B cell (primary cell): ENCODE measurements at regions not wholly inside any gene's neighbourhood (a gene's known extent, or its start where the extent isn't known, plus 50 kb on each side); places are given as distances from the start of the nearest gene placed in this dataset.
"Not testable (repeated sequence)": the region's sequence is repeated elsewhere in the genome, so short reads cannot be mapped to it uniquely, and the experiment has no call there.

Source experiments
- ATAC-seq: fragments of 200-7000 bp; cut with Tn5 transposase; one replicate; pipeline ENCODE4 v1.10.0; 2021; ENCODE audit warnings: low read depth, mild to moderate bottlenecking, moderate number of reproducible peaks, moderate library complexity
- CTCF ChIA-PET: fragments of 350-600 bp; sonication (Branson Sonifier 250); formaldehyde crosslinking; loops from one replicate; lab custom pipeline; 2021; ENCODE audit warnings: antibody characterized with exemption, inconsistent platforms; lab: Charles Lee
- POLR2A ChIA-PET: fragments of 350-600 bp; sonication (Branson Sonifier 250); formaldehyde crosslinking; loops from one replicate; lab custom pipeline; 2021; ENCODE audit warnings: antibody characterized with exemption; lab: Charles Lee
- DNase-seq: peaks from one replicate; pipeline ENCODE4 v3.0.0; 2013
- H2AFZ ChIP-seq: 2 replicates; pipeline ENCODE4 v1.6.1; 2012; ENCODE audit warnings: mild to moderate bottlenecking, low read depth, low read length; ENCODE audit not compliant: insufficient read depth, poor library complexity, severe bottlenecking
- H3K27ac ChIP-seq, 2 donors: 1 replicate in 1 of 2; 2 replicates in 1 of 2; pipeline ENCODE4 v1.5.1; 2012 to 2013; ENCODE audit warnings: low read length in 2 of 2, mild to moderate bottlenecking in 2 of 2, moderate library complexity in 1 of 2
- H3K27me3 ChIP-seq, 4 experiments: fragments of 200-600 bp in 1 of 4; sonication (generic) in 1 of 4; replicated peaks in 1 of 4; 1 replicate in 2 of 4; 2 replicates in 2 of 4; pipeline versions ENCODE4 v1.6.1 to v1.7.0; 2013 to 2016; ENCODE audit warnings: low read length in 3 of 4, mild to moderate bottlenecking in 2 of 4, mixed read lengths in 1 of 4, moderate library complexity in 1 of 4; ENCODE audit not compliant: insufficient read depth in 4 of 4, control insufficient read depth in 3 of 4; ENCODE audit errors: control extremely low read depth in 1 of 4
- H3K36me3 ChIP-seq, 2 experiments: replicated peaks in 1 of 2; 1 replicate in 1 of 2; 2 replicates in 1 of 2; pipeline versions ENCODE4 v1.6.1 to v1.7.1; 2013; ENCODE audit warnings: low read length in 1 of 2; ENCODE audit not compliant: insufficient read depth in 2 of 2, control insufficient read depth in 1 of 2; ENCODE audit errors: control extremely low read depth in 1 of 2, extremely low read depth in 1 of 2
- H3K4me1 ChIP-seq, 2 donors: fragments of 200-600 bp in 1 of 2; sonication (generic) in 1 of 2; 1 replicate in 1 of 2; 2 replicates in 1 of 2; pipeline versions ENCODE4 v1.5.1 to v1.6.1; 2013 to 2017; ENCODE audit warnings: low read length in 2 of 2; ENCODE audit not compliant: control insufficient read depth in 2 of 2, insufficient read depth in 2 of 2
- H3K4me2 ChIP-seq: replicated peaks from 2 replicates; pipeline ENCODE3; 2012; ENCODE audit warnings: mild to moderate bottlenecking, low read depth, low read length; ENCODE audit not compliant: poor library complexity, severe bottlenecking
- H3K4me3 ChIP-seq, 5 experiments: fragments of 200-600 bp in 1 of 5; sonication (generic) in 1 of 5; 1 replicate in 3 of 5; 2 replicates in 2 of 5; pipeline versions ENCODE4 v1.5.1 to v1.7.0; 2011 to 2016; ENCODE audit warnings: low read length in 4 of 5, mild to moderate bottlenecking in 4 of 5, low read depth in 2 of 5, control low read depth in 1 of 5, moderate library complexity in 1 of 5; ENCODE audit not compliant: insufficient read depth in 1 of 5; ENCODE audit errors: control extremely low read depth in 1 of 5, extremely low read depth in 1 of 5
- H3K79me2 ChIP-seq: fragments of 200-600 bp; sonication (generic); one replicate; pipeline ENCODE4 v1.6.0; 2016; ENCODE audit warnings: low read length; ENCODE audit not compliant: control insufficient read depth, insufficient read depth
- H3K9ac ChIP-seq: fragments of 200-600 bp; sonication (generic); 2 replicates; pipeline ENCODE4 v1.6.1; 2017; ENCODE audit warnings: mild to moderate bottlenecking, low read length, moderate library complexity
- H3K9me3 ChIP-seq, 3 donors: one replicate each; pipeline versions ENCODE4 v1.6.1 to v1.7.1; 2013; ENCODE audit warnings: low read length in 2 of 3; ENCODE audit not compliant: control insufficient read depth in 2 of 3, insufficient read depth in 1 of 3; ENCODE audit errors: control extremely low read depth in 1 of 3
- H4K20me1 ChIP-seq: 2 replicates; pipeline ENCODE4 v1.6.0; 2012; ENCODE audit warnings: mild to moderate bottlenecking, low read length; ENCODE audit not compliant: insufficient read depth, control insufficient read depth, poor library complexity, severe bottlenecking
- H3K27ac Mint-ChIP-seq: one replicate; pipeline ENCODE4 v1.8.0; 2021; ENCODE audit warnings: mixed read lengths
- H3K27me3 Mint-ChIP-seq: one replicate; pipeline ENCODE4 v1.8.0; 2021; ENCODE audit warnings: mixed read lengths
- H3K4me1 Mint-ChIP-seq: one replicate; pipeline ENCODE4 v1.8.0; 2021; ENCODE audit warnings: mixed read lengths
- H3K4me3 Mint-ChIP-seq: one replicate; pipeline ENCODE4 v1.8.0; 2021; ENCODE audit warnings: mixed read lengths
- H3K9me3 Mint-ChIP-seq: one replicate; pipeline ENCODE4 v1.8.0; 2022; ENCODE audit warnings: mixed read lengths; ENCODE audit not compliant: insufficient read depth
- EZH2 ChIP-seq: IDR thresholded peaks from 2 replicates; pipeline ENCODE4 v1.6.1; 2012; ENCODE audit warnings: borderline replicate concordance, low read depth, mild to moderate bottlenecking, moderate library complexity, low read length; ENCODE audit not compliant: insufficient read depth, poor library complexity, severe bottlenecking
- WGBS: methylation state at CpG from one replicate; pipeline ENCODE4 v1.1.5; 2013; ENCODE audit warnings: missing lambda C conversion rate; ENCODE audit not compliant: insufficient coverage; 5-methylcytosine and 5-hydroxymethylcytosine counted together
- intact Hi-C: fragments of 100-400 bp; cut with micrococcal nuclease; formaldehyde crosslinking; loops from one replicate; pipeline ENCODE4 v1.10.0; 2022
- TF ChIP-seq, protein P1 (sequence below): fragments of 200-600 bp; IDR thresholded peaks from one replicate; pipeline ENCODE4 v1.8.0; 2022; ENCODE audit warnings: antibody characterized with exemption, mild to moderate bottlenecking

DNA sequence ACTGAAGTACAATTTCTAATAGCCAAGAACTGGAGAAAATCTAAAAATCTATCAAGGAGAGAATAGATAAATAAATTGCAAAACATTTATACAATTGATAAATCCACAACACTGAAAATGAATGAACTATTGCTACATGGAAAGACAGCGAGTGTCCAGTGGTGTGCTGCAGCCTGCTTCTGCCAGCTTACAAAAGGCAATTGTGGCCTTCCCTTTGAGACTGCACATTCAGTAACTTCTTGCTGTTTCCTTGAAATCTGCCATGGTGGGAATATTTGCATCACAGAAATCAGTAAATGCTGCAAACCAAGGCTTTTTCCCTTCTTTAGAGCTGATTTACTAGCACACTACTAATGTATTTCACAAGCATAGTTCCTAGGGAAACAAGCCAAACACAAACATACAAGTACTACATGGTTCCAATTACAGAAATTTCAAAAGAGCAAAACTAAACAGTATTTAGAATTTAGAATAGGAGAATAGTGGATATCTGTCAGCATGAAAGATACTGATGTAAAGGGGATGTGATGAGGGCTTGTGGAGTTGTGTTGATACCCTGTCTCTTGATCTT is 76.9 kb upstream of the TRIM77 start:
- POLR2A ChIA-PET, result no interaction called here
- H3K4me1 ChIP-seq, result no peaks in the 10 kb centered on the region
- H3K4me3 Mint-ChIP-seq, result no peak overlapping the region
- ATAC-seq (no peak), DNase-seq (no peak)
- 100% methylated on average over 1 of the region's 1 CpG for WGBS
- CTCF ChIA-PET, result no interaction called here
- H3K79me2 ChIP-seq, result no peaks in the 10 kb centered on the region
- H3K27me3 ChIP-seq, result no peaks in the 10 kb centered on the region
- H3K9ac ChIP-seq, result no peak overlapping the region
- H2AFZ ChIP-seq, result no peak overlapping the region
- no peaks in the 10 kb centered on the region for H3K4me1 Mint-ChIP-seq
- no peak overlapping the region for H3K27ac ChIP-seq
- H3K4me2 ChIP-seq, result no peak overlapping the region
- H3K27me3 Mint-ChIP-seq, result no peaks in the 10 kb centered on the region
- no peaks in the 10 kb centered on the region for H3K36me3 ChIP-seq
- H3K27ac Mint-ChIP-seq, result no peak overlapping the region
- intact Hi-C loops, result no loop called here
- TF ChIP-seq EZH2, result no peak
- TF ChIP-seq, protein P1, sequence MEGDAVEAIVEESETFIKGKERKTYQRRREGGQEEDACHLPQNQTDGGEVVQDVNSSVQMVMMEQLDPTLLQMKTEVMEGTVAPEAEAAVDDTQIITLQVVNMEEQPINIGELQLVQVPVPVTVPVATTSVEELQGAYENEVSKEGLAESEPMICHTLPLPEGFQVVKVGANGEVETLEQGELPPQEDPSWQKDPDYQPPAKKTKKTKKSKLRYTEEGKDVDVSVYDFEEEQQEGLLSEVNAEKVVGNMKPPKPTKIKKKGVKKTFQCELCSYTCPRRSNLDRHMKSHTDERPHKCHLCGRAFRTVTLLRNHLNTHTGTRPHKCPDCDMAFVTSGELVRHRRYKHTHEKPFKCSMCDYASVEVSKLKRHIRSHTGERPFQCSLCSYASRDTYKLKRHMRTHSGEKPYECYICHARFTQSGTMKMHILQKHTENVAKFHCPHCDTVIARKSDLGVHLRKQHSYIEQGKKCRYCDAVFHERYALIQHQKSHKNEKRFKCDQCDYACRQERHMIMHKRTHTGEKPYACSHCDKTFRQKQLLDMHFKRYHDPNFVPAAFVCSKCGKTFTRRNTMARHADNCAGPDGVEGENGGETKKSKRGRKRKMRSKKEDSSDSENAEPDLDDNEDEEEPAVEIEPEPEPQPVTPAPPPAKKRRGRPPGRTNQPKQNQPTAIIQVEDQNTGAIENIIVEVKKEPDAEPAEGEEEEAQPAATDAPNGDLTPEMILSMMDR, result no peak
- H3K9me3 Mint-ChIP-seq, result no peaks in the 10 kb centered on the region
- no peaks in the 10 kb centered on the region for H3K9me3 ChIP-seq
- no peak overlapping the region for H3K4me3 ChIP-seq
- no peaks in the 10 kb centered on the region for H4K20me1 ChIP-seq

DNA sequence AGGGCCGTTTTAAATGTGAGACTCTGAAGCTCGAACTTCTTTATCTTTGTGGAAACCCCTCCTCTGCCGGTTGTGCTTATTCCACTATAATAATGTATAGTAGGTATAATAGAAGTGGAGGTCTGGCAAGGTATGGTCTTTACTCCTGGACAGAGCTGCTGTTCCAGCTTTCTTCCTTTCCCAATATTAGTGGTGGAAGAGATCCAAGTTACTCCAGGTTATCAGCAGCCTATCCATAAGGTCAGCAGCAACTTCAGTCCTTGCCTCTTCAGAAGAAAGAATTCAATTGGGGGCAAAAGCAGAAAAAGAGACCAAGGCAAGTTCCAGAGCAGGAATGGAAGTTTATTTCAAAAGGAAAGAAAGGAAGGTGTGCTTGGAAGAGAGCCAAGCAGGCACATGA is 69.3 kb upstream of the TRIM77 start:
- H3K27me3 ChIP-seq, H3K4me3 Mint-ChIP-seq, H3K9me3 Mint-ChIP-seq, intact Hi-C loops, POLR2A ChIA-PET, H3K4me1 Mint-ChIP-seq, H3K27ac ChIP-seq, H3K36me3 ChIP-seq, H3K4me3 ChIP-seq, DNase-seq, H3K27ac Mint-ChIP-seq, H3K27me3 Mint-ChIP-seq, H2AFZ ChIP-seq, H4K20me1 ChIP-seq, H3K4me2 ChIP-seq, ATAC-seq, H3K79me2 ChIP-seq, H3K4me1 ChIP-seq, H3K9me3 ChIP-seq, CTCF ChIA-PET, H3K9ac ChIP-seq: not testable (repeated sequence)
- no CpG with 5 or more reads among the region's 3 CpGs for WGBS

DNA sequence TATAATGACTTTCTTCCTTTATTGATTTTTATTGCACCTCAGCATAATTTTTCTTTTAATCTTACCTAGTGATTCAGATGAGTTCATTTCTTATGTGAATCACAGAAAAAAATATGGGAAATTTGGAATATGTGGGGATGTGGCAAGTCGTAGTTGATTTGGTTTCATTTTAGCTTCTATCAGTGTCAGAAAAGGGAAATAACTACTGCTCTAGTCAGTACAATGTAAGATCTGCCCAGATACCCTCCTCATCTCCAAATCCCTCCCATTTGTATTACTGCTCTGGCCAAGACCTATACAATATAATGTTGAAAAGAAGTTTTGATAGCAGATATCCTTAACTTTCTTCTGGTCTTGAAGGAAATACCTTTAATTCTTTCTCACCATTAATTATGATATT is 61.9 kb upstream of the TRIM77 start:
- WGBS, result no CpG with 5 or more reads among the region's 1 CpG
- H3K4me3 ChIP-seq, H3K4me1 ChIP-seq, H3K9me3 Mint-ChIP-seq, H4K20me1 ChIP-seq, H3K27me3 ChIP-seq, H3K27ac ChIP-seq, POLR2A ChIA-PET, H3K79me2 ChIP-seq, H3K27me3 Mint-ChIP-seq, H2AFZ ChIP-seq, H3K4me2 ChIP-seq, ATAC-seq, DNase-seq, H3K4me1 Mint-ChIP-seq, intact Hi-C loops, CTCF ChIA-PET, H3K36me3 ChIP-seq, H3K4me3 Mint-ChIP-seq, H3K9ac ChIP-seq, H3K9me3 ChIP-seq, H3K27ac Mint-ChIP-seq: not testable (repeated sequence)
